Frontal cortex (tissue), 3 donors: ENCODE measurements at regions not wholly inside any gene's neighbourhood (a gene's known extent, or its start where the extent isn't known, plus 50 kb on each side); places are given as distances from the start of the nearest gene placed in this dataset.
"Not testable (repeated sequence)": the region's sequence is repeated elsewhere in the genome, so short reads cannot be mapped to it uniquely, and the experiment has no call there.

Experiments used
- DNase-seq, 2 donors: peaks; one replicate each; pipeline ENCODE4 v3.0.0; 2012; ENCODE audit warnings: low spot score in 2 of 2
- FAIRE-seq: peaks from 2 replicates; lab custom pipeline; 2012; peaks lifted over from hg19 to GRCh38; lab: Jason Lieb, UNC
- donor health status: control.
- donor health status: control.
- donor health status: control.

GRCh38 chr11:45000918-45001317, 50.2 kb upstream of the TP53I11 start:
- no peak for FAIRE-seq
- DNase-seq = no peak

GRCh38 chr11:45001466-45002165, 50.9 kb upstream of the TP53I11 start:
- DNase-seq = no peak
- no peak for FAIRE-seq

GRCh38 chr11:45005106-45005505, 54.4 kb upstream of the TP53I11 start:
- DNase-seq (no peak), FAIRE-seq (no peak)

GRCh38 chr11:45007011-45007410, 56.3 kb upstream of the TP53I11 start:
- FAIRE-seq (no peak), DNase-seq (no peak)

- not testable (repeated sequence) for FAIRE-seq, DNase-seq
Observed at GRCh38 chr11:45015983-45016382, 65.3 kb upstream of the TP53I11 start.

- FAIRE-seq, DNase-seq: not testable (repeated sequence)
Observed at GRCh38 chr11:45016446-45016845, 65.8 kb upstream of the TP53I11 start.

- DNase-seq (no peak), FAIRE-seq (no peak)
Observed at GRCh38 chr11:45017329-45017728, 66.6 kb upstream of the TP53I11 start.

- no peak for FAIRE-seq
- DNase-seq = no peak
Observed at GRCh38 chr11:45021001-45021400, 70.3 kb upstream of the TP53I11 start.

- FAIRE-seq (no peak), DNase-seq (no peak)
Observed at GRCh38 chr11:45021692-45022141, 71.0 kb upstream of the TP53I11 start.

- no peak for FAIRE-seq
Observed at GRCh38 chr11:45022294-45023064, 71.8 kb upstream of the TP53I11 start.

GRCh38 chr11:45023065-45023365, 72.3 kb upstream of the TP53I11 start:
- no peak for DNase-seq
- no peak for FAIRE-seq

More at GRCh38 chr11:45022294-45023064, 71.8 kb upstream of the TP53I11 start:
- no peak for DNase-seq

GRCh38 chr11:45024316-45024715, 73.6 kb upstream of the TP53I11 start:
- DNase-seq (no peak), FAIRE-seq (no peak)

GRCh38 chr11:45024846-45025588, 74.3 kb upstream of the TP53I11 start:
- FAIRE-seq (no peak), DNase-seq (no peak)

GRCh38 chr11:45025716-45026492, 75.2 kb upstream of the TP53I11 start:
- no peak for FAIRE-seq

GRCh38 chr11:45026835-45027234, 76.2 kb upstream of the TP53I11 start:
- no peak for FAIRE-seq

More at GRCh38 chr11:45025716-45026492, 75.2 kb upstream of the TP53I11 start:
- peak in 1 of 2 donors; percentile 30 for DNase-seq

GRCh38 chr11:45027312-45027711, 76.6 kb upstream of the TP53I11 start:
- DNase-seq = no peak
- FAIRE-seq = no peak

More at GRCh38 chr11:45026835-45027234, 76.2 kb upstream of the TP53I11 start:
- DNase-seq = no peak

- DNase-seq = no peak
- FAIRE-seq = no peak
Observed at GRCh38 chr11:45028911-45029682, 78.4 kb upstream of the TP53I11 start.

GRCh38 chr11:45030778-45031177, 80.1 kb upstream of the TP53I11 start:
- FAIRE-seq = no peak
- DNase-seq = no peak

- FAIRE-seq = no peak
- DNase-seq = no peak
Observed at GRCh38 chr11:45031912-45032519, 81.3 kb upstream of the TP53I11 start.
